ENCODE measurements at regions not wholly inside any gene's neighbourhood (a gene's known extent, or its start where the extent isn't known, plus 50 kb on each side); places are given as distances from the start of the nearest gene placed in this dataset.

DNA sequence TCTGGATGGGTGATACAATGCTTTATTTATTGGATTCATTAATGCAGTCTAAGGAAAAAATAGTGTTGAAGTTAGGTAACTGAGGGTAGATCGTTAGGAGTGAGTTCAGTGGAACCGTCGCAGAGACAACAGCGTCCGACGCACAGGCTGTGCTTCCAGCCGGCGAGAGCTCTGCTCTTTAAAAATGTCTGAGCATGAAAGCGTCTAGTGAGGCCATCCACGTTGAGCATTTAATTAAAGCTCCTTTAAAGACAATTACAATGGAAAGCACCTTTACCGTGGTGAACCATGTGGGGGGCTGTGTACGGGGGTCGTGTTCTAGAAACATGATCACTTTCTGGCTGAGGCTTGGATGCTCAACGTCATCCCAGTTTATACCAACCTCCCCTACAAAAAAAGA lies 822.7 kb downstream of the GALR1 start:
- no peaks in the 10 kb centered on the region for H3K4me1 ChIP-seq (ENCODE audit: low read length)
- H3K4me2 ChIP-seq (ENCODE audit: low read length): no peak overlapping the region
- no peak overlapping the region for H3K4me3 ChIP-seq (ENCODE audit: low read length)
- H3K27ac ChIP-seq (ENCODE audit: low read length): no peak overlapping the region
- no peak overlapping the region for H2AFZ ChIP-seq (ENCODE audit: low read depth, low read length)
- no peaks in the 10 kb centered on the region for H4K20me1 ChIP-seq (ENCODE audit: insufficient read depth, low read length)
- H3K9me3 ChIP-seq (ENCODE audit: insufficient read depth, low read length): no peaks in the 10 kb centered on the region
- no peaks in the 10 kb centered on the region for H3K27me3 ChIP-seq (ENCODE audit: low read depth, low read length)
- no peak overlapping the region for H3K9ac ChIP-seq (ENCODE audit: low read length)
- no peaks in the 10 kb centered on the region for H3K79me2 ChIP-seq (ENCODE audit: low read length)
- TF ChIP-seq, protein P1, sequence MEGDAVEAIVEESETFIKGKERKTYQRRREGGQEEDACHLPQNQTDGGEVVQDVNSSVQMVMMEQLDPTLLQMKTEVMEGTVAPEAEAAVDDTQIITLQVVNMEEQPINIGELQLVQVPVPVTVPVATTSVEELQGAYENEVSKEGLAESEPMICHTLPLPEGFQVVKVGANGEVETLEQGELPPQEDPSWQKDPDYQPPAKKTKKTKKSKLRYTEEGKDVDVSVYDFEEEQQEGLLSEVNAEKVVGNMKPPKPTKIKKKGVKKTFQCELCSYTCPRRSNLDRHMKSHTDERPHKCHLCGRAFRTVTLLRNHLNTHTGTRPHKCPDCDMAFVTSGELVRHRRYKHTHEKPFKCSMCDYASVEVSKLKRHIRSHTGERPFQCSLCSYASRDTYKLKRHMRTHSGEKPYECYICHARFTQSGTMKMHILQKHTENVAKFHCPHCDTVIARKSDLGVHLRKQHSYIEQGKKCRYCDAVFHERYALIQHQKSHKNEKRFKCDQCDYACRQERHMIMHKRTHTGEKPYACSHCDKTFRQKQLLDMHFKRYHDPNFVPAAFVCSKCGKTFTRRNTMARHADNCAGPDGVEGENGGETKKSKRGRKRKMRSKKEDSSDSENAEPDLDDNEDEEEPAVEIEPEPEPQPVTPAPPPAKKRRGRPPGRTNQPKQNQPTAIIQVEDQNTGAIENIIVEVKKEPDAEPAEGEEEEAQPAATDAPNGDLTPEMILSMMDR (IDR thresholded peaks at IDR 0.05; ENCODE audit: low read depth, low read length): no peak
- TF ChIP-seq EZH2phosphoT487 (IDR thresholded peaks at IDR 0.05; ENCODE audit: low read depth): no peak
- no peaks in the 10 kb centered on the region for H3K36me3 ChIP-seq (replicated peaks; ENCODE audit: low read depth, low read length)

DNA sequence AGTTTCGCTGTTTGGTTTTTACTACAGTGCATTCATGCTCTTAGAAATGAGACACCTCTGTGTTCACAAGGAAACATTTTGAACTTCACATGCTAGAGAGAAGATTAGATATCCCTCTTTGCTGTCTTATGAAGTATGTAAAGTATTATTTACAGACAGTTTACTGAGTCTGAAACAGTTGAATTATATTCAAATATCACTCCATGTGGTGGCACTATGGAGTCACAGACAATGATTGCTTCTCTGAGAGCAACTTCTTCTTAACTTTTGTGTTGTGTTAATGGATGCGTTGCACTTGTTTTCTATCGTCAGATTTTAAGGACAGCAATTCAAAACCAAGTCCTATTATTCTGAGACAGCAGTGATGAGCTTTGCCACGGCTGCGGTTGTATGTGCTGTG lies 823.6 kb downstream of the GALR1 start:
- Histone ChIP-seq H3K4me1 (ENCODE audit: low read length) (no peaks in the 10 kb centered on the region), H3K4me3 (ENCODE audit: low read length) (no peak overlapping the region), H4K20me1 (ENCODE audit: insufficient read depth, low read length) (no peaks in the 10 kb centered on the region), H3K36me3 (replicated peaks; ENCODE audit: low read depth, low read length) (no peaks in the 10 kb centered on the region), H3K27me3 (ENCODE audit: low read depth, low read length) (no peaks in the 10 kb centered on the region), H3K79me2 (ENCODE audit: low read length) (no peaks in the 10 kb centered on the region), H2AFZ (ENCODE audit: low read depth, low read length) (no peak overlapping the region), H3K9ac (ENCODE audit: low read length) (no peak overlapping the region), H3K27ac (ENCODE audit: low read length) (no peak overlapping the region), H3K4me2 (ENCODE audit: low read length) (no peak overlapping the region), H3K9me3 (ENCODE audit: insufficient read depth, low read length) (no peaks in the 10 kb centered on the region)
- TF ChIP-seq, protein P1 (IDR thresholded peaks at IDR 0.05; ENCODE audit: low read depth, low read length): peak; percentile 28
- TF ChIP-seq EZH2phosphoT487 (IDR thresholded peaks at IDR 0.05; ENCODE audit: low read depth): no peak

DNA sequence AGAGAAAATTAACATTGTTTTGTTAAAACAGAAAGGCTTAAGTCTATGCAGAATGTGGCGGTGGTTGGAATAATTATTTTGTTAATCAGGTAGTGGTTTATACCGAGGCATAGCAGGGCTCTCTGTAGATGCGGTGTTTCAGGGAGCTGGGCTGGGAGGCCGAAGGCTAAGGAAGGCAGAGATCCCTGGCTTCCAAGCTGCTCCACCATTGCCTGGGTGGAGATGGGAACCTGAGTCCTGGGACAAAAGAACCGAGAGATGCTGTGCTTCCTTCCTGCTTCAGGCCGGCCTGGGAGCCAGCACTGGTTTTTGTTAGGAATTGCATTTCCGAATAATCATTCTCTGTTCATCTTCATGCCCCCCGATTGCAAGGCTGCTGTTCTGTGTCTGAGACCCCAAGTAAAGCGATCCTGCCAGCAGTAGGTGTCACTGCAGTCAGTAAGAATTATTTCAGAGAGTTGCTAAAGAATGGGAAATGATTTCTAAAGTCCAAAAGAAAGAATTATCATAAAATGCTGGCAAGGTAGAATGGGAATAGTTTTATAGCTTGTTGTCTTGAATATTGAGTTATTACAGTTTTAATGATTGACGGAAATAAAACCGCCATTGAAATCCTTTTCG lies 824.9 kb downstream of the GALR1 start:
- Histone ChIP-seq H3K4me2 (ENCODE audit: low read length) (no peak overlapping the region), H3K4me1 (ENCODE audit: low read length) (no peaks in the 10 kb centered on the region), H3K36me3 (replicated peaks; ENCODE audit: low read depth, low read length) (no peaks in the 10 kb centered on the region), H4K20me1 (ENCODE audit: insufficient read depth, low read length) (no peaks in the 10 kb centered on the region), H3K9me3 (ENCODE audit: insufficient read depth, low read length) (no peaks in the 10 kb centered on the region; the same call in 1 of the 2 replicates), H3K27me3 (ENCODE audit: low read depth, low read length) (no peaks in the 10 kb centered on the region), H3K79me2 (ENCODE audit: low read length) (no peaks in the 10 kb centered on the region), H3K9ac (ENCODE audit: low read length) (no peak overlapping the region), H3K27ac (ENCODE audit: low read length) (no peak overlapping the region), H2AFZ (ENCODE audit: low read depth, low read length) (no peak overlapping the region), H3K4me3 (ENCODE audit: low read length) (no peak overlapping the region)
- no peak for TF ChIP-seq EZH2phosphoT487 (IDR thresholded peaks at IDR 0.05; ENCODE audit: low read depth)
- TF ChIP-seq, protein P1 (IDR thresholded peaks at IDR 0.05; ENCODE audit: low read depth, low read length): no peak

DNA sequence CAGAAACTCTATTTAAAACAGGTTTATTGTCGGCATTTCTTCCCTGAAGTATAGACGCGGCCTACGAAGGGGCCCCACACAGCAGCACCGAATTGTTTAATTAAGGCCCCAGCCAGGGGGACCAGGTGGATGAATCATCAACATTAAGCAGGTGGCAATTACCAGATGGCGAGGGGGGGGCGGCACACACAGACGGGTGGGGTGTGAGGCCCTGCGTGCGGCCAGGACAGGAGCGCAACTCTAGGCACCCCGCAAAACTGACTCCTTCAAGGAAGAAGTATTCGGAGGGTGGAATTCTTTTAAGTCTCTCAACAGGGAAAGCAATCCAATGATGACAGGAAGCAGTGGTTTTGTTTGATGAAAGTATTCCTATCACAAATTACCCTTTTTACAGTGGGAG lies 830.4 kb downstream of the GALR1 start:
- no peak overlapping the region for H3K9ac ChIP-seq (ENCODE audit: low read length)

More for the DNA sequence above, 830.4 kb downstream of the GALR1 start:
- TF ChIP-seq, protein P1 (IDR thresholded peaks at IDR 0.05; ENCODE audit: low read depth, low read length): no peak
- no peak for TF ChIP-seq EZH2phosphoT487 (IDR thresholded peaks at IDR 0.05; ENCODE audit: low read depth)
- no peaks in the 10 kb centered on the region for H3K4me1 ChIP-seq (ENCODE audit: low read length)
- H3K27ac ChIP-seq (ENCODE audit: low read length): no peak overlapping the region
- H3K9me3 ChIP-seq (ENCODE audit: insufficient read depth, low read length): peaks cover 6% of the 10 kb centered on the region; the same call in 1 of the 2 replicates
- H3K4me2 ChIP-seq (ENCODE audit: low read length): no peak overlapping the region
- no peak overlapping the region for H2AFZ ChIP-seq (ENCODE audit: low read depth, low read length)
- no peaks in the 10 kb centered on the region for H3K27me3 ChIP-seq (ENCODE audit: low read depth, low read length)
- no peaks in the 10 kb centered on the region for H3K79me2 ChIP-seq (ENCODE audit: low read length)
- H3K4me3 ChIP-seq (ENCODE audit: low read length): no peak overlapping the region
- no peaks in the 10 kb centered on the region for H3K36me3 ChIP-seq (replicated peaks; ENCODE audit: low read depth, low read length)
- no peaks in the 10 kb centered on the region for H4K20me1 ChIP-seq (ENCODE audit: insufficient read depth, low read length)
